ENCODE measurements at regions not wholly inside any gene's neighbourhood (a gene's known extent, or its start where the extent isn't known, plus 50 kb on each side); places are given as distances from the start of the nearest gene placed in this dataset.
"Not testable (repeated sequence)": the region's sequence is repeated elsewhere in the genome, so short reads cannot be mapped to it uniquely, and the experiment has no call there.

DNA sequence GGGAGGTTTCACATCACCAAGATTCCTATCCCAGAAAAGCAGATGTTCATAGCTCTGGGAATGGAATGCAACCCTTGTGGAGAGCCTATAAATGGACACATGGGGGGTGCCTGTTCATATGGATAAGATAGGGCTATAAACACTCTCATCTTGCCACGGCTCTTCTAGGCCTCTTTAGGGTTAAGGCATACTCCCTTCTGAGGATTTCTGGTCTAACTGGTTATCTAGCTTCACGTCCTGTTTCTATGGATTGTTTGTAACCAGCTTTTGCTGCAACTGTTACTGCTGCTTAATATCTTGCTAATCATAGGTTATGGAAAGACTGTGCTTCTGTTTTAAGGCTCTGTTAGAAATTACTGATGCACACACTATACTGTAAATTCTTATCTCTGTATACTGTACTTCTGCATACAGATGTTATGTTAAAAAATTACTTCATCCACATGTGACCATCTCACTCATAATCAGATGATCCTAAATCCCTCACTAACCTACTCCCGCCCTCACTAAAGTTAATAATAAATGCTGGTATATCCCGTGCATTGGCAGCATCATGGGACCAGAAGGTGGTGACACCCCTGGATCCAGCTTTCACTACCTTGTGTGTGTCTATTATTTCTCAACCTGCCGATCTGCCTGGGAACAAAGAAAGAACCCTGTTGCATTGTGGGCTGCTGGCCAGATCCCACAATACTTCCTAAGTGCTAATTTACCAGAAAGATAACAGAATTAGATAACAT, 68.7 kb downstream of the PRKAB2 start:
- intact Hi-C loops (cut with DNase I), result not testable (repeated sequence)

DNA sequence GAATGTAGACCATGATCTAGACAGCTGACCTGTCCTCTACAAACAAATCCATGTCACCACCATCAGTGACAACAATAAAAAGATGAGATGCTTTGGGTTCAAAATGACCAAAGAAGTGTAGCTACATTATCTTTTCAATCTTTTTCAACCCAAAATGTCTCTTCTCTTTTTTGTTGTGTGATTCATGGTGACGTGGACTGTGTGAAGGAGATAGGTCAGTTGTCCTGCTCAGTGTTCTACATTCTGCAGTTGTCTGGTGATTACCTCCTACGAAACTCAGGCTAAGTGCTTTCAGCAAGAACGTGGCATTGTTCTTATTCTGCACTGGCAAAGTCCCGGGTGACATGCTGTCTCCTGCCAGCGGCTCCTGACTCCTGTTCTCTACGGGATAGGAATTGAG, 73.1 kb downstream of the PRKAB2 start:
- ATAC-seq (no peak), DNase-seq (ENCODE audit: missing footprints) (no peak)
- intact Hi-C loops (cut with DNase I), result no loop called here

More for the DNA sequence above, 68.7 kb downstream of the PRKAB2 start:
- not testable (repeated sequence) for DNase-seq (ENCODE audit: missing footprints); ATAC-seq

DNA sequence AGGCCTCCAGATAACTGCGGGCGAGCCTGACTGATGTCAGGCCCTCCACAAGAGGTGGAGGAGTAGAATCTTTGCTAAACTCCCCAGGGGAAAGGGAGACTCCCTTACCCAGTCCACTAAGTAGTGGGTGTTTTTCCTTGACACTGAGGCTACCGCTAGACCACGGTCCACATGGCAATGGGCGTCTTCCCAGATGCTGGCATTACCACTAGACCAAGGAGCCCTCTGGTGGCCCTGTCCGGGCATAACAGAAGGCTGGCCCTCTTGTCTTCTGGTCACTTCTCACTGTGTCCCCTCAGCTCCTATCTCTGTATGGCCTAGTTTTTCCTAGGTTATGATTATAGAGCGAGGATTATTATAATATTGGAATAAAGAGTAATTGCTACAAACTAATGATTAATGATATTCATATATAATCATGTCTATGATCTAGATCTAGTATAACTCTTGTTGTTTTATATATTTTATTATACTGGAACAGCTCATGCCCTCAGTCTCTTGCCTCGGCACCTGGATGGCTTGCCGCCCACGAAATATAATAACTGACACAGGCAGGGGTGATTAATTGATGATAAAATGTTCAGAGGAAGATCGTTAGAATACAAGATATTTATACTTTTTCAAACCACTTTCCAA, 73.8 kb downstream of the PRKAB2 start:
- DNase-seq (ENCODE audit: missing footprints); ATAC-seq; intact Hi-C loops (cut with DNase I): not testable (repeated sequence)

DNA sequence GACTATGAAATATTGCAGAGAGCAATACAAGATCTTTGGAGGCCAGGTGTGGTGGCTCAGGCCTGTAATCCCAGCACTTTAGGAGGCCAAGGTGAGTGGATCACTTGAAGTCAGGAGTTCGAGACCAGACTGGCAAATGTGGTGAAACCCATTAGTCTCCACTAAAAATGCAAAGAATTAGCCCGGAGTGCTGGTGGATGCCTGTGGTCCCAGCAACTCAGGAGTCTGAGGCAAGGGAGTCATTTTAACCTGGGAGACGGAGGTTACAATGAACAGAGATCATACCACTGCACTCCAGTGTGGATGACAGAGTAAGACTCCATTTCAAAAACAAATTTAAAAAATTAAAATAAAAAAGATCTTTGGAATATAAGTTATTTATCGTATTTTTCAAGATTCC, 76.6 kb downstream of the PRKAB2 start:
- no peak for DNase-seq (ENCODE audit: missing footprints)
- no peak for ATAC-seq
- intact Hi-C loops (cut with DNase I), result no loop called here

DNA sequence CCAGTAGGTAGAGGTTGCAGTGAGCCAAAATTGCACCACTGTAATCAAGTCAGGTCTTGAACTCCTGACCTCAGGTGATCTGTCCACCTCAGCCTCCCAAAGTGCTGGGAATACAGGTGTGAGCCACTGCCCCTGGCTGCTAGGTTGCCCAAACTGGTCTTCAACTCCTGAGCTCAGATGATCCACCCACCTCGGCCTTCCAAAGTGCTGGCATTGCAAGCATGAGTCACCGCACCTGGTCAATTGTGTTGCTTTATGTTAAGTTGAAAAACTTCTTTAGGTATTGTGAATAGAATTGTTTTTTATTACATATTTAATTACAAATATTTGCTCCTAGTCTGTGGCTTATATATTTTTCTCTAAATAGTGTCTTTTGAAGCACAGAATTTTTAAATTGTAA, 80.5 kb downstream of the PRKAB2 start:
- DNase-seq (ENCODE audit: missing footprints) (no peak), ATAC-seq (no peak)
- intact Hi-C loops (cut with DNase I), result no loop called here

DNA sequence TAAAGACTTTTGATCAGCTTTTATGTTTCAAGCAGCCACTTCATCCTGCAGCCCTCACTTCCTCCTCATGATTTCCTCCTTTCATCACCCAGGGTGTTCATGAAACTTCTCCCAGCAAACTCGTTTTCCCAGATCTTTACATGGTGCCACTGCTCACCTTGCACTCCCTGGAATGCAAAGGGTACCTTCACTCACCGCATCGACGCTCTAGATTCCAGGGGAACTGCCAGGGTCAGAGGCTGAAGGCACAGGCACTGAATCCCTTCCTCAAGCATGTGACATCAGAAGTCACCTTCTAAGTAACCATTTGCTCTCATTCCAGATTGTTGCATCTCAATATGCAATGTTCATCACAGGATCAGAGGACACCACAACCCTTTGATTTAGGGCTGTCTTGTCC, 82.8 kb downstream of the PRKAB2 start:
- DNase-seq (ENCODE audit: missing footprints), result no peak
- intact Hi-C loops (cut with DNase I), result no loop called here
- ATAC-seq, result no peak

DNA sequence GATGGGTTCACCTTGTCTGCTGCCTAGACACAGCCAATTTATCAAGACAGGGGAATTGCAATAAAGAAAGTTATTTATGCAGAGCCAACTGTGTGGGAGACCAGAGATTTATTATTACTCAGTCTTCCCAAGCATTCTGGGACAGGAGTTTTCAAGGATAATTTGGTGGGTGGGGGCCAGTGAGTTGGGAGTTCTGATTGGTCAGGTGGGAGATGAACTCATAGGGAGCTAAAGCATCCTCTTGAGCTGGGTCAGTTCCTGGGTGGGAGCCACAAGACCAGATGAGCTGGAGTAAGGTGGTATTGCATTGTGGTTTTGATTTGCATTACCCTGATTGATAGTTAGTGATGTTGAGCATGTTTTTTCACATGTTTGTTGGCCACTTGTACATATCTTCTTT, 86.1 kb downstream of the PRKAB2 start:
- DNase-seq (ENCODE audit: missing footprints) (no peak), ATAC-seq (no peak)
- intact Hi-C loops (cut with DNase I), result no loop called here

DNA sequence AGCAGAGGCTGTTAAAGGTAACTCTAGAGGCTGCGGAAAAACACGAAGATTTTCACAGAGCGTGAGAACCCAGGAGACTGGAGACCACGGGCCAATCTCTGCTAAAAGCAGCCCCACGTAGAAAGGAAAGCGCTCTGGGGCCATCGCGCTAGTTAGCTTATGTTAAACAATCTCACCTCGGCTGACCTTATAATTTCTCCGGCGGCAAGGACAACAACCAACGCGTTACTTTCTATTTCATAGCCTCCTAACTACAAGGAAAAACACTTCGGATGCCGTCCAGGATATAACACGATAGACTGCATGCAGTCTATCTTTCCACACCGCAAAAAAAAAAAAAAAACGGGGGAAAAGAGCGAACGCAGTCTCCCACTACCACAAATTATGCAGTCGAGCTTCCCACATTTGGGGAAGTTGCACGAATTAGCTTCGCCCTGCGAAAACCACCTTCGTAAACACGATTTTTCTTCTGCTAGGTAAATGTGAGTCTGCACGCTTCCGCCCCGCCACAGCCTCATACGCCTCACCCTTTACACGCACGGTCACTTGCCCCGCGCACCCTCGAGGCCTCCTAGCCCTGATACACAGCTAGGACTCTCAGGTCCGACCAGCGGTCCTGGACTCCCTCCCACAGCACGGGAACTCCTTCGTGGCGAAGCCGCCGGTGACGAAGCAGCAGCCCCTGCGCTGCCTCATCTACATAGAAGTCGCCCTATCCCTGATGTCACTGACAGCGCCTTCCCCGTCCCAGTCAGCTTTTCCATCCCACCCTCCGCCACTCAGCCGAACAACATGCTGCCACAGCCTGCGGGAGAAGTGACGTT, 87.8 kb downstream of the PRKAB2 start:
- peak; percentile 87 for ATAC-seq

DNA sequence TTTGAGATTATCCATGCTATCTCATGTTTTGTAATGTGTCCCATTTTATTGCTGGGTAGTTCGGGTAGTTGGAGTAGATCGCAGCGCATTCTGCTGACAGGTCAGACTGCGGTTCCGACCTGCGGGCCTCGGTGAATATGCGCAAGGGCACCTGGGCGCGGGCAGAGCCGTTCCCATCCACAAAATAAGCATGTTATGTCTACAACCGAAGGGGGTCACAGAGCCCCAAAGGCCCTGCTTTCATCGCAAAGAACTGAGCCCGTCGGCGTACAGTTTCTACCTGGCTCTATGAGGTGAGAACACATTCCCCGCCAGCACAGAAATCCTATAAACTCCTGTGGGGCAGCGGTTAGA, 88.4 kb downstream of the PRKAB2 start:
- DNase-seq (ENCODE audit: missing footprints) (no peak), ATAC-seq (no peak)
- intact Hi-C loops (cut with DNase I), result no loop called here

More for the DNA sequence above, 87.8 kb downstream of the PRKAB2 start:
- intact Hi-C loops (cut with DNase I), result no loop called here
- DNase-seq (ENCODE audit: missing footprints), result no peak

DNA sequence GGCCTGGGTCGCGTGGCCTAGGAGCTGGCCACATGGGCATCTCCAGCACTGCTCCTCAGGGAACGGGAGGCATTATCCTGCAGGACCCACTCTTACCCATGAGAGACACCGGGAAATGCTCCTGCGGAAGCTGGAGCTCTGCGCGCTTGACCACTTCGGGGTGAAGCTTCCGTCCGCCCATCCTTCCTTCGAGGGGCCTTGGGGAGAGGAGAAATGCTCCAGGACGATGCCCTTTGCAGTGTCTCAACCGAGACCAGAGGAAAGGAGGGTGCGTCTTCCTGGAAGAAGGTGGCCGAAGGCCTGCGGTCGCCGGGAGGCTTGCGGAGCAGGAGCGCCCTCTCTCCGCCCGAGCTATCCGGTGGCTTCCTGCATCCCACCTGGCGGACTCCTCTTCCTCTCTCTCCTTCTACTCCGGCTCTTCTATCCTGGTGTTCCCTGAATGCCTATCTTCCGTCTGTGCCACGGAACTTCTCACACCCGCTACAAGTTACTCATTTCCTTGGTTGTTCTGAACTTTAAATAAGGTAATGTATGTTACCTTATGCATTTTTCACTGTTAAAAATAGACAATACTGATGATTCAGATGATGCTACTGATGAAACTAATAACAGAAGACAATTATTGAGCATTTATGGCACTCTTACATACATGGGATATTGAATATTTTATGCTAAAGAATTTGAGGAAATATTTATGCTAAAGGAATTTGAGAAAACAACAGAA, 91.4 kb downstream of the PRKAB2 start:
- DNase-seq (ENCODE audit: missing footprints) (no peak), ATAC-seq (no peak)
- intact Hi-C loops (cut with DNase I), result no loop called here

DNA sequence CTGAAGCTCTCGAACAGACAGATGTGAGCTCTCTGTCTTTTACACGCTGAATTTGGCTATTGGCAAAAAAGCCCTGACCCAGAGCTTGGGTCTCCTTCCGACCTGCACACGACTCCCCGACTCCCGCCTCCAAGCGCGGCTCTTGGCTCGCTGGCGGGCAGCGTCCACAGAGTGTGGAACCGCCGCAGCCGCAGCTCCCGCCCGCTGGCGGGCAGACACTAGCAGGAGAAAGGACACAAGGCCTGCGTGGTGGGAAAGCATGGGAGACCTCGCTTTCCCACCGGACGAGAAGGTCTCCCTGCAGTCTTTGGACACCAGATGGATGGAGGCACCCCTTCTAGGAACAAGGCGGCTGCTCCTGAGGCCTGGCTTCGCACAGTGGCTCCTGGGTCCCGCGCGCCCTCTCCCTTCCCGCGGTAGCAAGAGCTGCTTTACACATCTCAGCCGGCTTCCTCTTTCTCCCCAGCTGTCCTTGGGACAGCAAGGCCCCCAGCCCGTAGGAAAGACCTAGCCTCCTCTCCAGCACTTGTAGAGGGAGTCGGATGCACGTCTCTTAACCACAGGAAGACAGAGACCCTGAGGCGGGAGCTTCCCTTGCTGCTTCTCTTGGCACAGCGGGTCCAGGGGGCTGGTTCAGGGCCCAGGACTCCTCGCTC, 92.1 kb downstream of the PRKAB2 start:
- DNase-seq (ENCODE audit: missing footprints), result no peak
- intact Hi-C loops (cut with DNase I), result no loop called here
- no peak for ATAC-seq

DNA sequence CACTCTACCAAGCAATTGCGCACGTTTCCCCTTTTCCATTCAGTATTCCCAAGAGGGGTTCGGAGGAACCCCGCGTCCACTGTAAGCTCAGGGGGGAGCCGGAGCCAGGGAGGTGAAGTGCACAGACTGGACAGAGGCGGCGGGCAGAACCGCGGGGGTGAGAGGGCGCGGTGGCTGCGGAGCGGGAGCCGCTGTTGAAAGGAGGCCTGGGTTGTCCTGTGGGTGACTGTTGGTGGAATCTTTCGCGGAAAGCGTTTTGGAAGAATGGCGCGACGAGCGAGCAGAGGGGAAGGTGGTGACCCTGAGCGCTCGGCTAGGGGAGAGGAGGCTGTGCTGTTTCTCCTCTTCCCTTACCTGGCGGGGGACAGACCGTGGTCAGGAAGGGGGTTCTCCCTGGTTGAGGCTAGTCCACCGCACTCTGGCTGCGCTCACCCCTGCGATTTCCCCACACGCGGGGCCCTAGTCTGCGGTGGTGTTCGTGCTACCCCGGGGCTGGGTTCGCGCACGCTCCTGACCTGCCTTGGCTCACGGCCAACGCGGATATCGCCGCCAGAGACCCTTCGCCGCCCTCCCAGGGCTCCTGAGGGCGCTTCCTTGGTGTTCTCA, 92.8 kb downstream of the PRKAB2 start:
- ATAC-seq, result no peak
- DNase-seq (ENCODE audit: missing footprints), result no peak
- intact Hi-C loops (cut with DNase I), result no loop called here

DNA sequence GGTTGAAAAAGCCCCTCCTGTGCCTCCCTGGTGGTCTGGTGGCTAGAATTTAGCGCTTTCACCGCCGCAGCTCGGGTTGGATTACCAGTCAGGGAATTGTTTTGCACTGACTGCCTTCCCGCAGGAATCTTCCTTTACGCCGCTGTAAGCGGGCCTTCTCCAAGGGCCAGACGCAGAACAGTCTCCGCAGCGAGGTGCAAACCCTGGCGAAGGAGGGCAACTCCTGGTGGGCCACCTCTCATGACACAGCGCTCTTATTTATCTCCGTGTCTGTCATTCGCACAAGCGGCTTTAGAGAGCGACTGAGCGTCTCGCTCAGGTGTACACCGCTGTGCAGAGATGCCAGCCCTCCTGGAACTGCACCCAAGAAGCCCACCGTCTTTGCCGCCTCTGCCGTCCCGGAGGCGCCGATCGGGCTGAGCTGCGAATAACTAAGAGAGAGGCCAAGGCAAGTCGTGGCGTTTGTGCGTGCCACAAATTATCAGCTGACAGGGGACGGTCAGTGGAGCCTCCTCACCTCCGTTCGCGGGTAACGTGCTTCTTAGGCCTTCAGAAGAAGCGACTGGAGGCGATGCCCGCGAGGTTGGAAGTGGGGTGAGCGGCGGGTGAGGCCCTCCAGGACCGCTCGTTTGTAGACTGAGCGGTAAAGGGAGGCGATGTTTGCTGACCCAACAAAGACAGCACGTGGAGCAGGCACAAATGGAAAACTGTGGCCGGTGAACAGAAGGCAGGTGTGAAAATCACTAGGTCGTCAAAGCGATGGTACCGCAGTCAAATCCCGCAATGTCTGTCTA, 93.5 kb downstream of the PRKAB2 start:
- intact Hi-C loops (cut with DNase I), result no loop called here
- DNase-seq (ENCODE audit: missing footprints) (no peak), ATAC-seq (no peak)

DNA sequence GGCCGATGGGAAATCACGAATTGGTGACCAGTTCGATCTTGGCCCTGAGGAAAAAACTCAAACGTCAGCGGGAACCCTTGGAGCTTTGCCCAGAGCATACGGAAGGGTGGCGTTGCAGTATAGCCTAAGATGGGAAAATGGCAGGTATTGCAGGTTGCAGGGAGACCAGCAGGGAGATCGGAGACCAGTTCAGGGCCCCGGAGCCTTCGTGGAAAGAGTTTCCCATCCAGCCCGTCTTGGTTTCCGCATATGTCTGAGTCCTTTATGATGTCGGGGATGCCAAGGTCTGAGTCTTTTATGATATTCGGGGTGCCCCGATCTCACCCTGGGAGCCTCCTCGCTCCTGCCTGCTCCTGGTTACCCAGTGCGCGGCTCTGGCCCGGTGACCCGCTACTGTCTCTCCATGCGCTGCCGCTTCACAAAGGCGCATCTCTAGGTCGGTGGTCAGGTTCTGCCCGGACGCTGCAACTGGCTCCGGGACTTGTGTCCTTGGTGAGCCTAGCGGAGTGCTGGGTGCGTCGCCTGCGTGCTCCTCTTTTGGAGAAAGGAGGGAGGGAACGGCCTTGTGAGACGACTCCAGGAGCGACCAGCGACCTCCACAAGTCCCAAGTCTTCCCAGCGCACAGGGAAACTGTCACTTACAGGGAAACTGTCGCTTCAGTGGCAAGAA, 94.2 kb downstream of the PRKAB2 start:
- intact Hi-C loops (cut with DNase I), result no loop called here
- no peak for ATAC-seq

DNA sequence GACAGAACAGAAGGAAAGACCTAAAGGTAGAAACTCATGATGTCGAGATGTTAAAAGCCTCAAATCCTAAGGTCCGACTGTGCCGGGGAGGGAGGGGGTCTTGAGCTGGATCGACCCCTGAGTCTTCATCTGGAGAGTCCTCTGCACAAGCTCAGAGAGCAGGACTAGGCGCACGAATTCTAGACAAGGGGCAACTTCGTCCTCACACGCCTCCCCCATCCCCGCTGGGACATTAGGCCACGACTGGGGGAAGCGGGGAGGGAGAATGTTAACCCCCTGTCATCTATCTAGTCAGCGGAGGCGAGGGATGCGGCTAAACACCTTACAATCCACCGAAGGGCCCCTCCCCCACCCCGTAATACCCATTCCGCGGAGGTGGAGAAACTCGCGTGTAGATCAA, 94.7 kb downstream of the PRKAB2 start:
- no peak for ATAC-seq
- intact Hi-C loops (cut with DNase I), result no loop called here
- no peak for DNase-seq (ENCODE audit: missing footprints)

More for the DNA sequence above, 94.2 kb downstream of the PRKAB2 start:
- no peak for DNase-seq (ENCODE audit: missing footprints)

DNA sequence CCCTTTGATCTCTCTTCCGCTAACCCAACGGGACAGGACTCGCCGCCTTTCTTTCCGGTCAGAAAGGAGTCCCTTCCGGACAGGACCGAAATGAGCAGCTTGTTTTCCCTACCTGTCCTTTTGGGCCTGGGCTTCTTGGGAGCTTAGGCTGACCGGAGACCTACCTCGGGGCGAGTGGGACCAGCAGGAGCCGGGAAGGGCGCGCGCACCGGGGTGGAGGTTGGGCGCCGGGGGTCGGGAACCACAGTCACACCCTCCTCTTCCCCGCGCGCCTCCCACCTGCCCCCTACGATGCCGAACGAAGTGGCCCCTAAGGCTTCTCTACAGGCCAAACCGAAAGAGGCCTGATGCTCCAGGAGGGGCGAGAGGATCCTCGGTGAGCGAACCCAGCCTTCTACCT, 95.2 kb downstream of the PRKAB2 start:
- ATAC-seq (no peak), DNase-seq (ENCODE audit: missing footprints) (no peak)
- intact Hi-C loops (cut with DNase I), result no loop called here

DNA sequence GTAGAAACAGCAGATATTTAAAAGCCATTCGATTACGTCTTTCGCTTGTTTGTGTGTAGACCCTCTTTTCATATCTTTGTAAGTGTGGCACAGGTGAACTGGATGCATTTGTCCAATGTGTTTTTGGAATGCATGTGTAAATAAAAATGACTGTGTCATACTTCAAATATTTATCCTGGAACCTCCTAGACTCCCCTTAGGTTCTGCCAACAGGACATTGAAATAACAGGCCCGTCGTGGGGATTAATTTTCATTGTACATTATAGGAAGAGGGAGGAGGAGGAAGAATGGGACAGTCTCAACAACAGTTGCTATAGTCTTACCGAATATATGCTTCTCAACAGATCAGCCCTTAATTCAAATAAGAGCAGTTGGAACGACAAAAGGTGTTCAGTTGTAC, 95.8 kb downstream of the PRKAB2 start:
- DNase-seq (ENCODE audit: missing footprints), result no peak
- intact Hi-C loops (cut with DNase I), result no loop called here
- no peak for ATAC-seq
